Naive thymus-derived CD4-positive, alpha-beta T cell (primary cell): ENCODE measurements at regions not wholly inside any gene's neighbourhood (a gene's known extent, or its start where the extent isn't known, plus 50 kb on each side); places are given as distances from the start of the nearest gene placed in this dataset.

Experiments used
- ATAC-seq: fragments of 150-1000 bp; cut with Tn5 transposase; 2 replicates; pipeline ENCODE4 v1.10.0; 2021; ENCODE audit warnings: mild to moderate bottlenecking, moderate library complexity
- CTCF ChIA-PET: fragments of 350-600 bp; sonication (Branson Sonifier 250); formaldehyde crosslinking; loops from one replicate; lab custom pipeline; 2021; ENCODE audit warnings: antibody characterized with exemption; lab: Charles Lee
- POLR2A ChIA-PET: fragments of 350-600 bp; sonication (Branson Sonifier 250); formaldehyde crosslinking; loops from one replicate; lab custom pipeline; 2021; ENCODE audit warnings: antibody characterized with exemption, inconsistent platforms; lab: Charles Lee
- DNase-seq, 9 donors: peaks; one replicate each; pipeline versions ENCODE4 v3.0.0 to v3.0.0-alpha.2; 2020 to 2022; ENCODE audit warnings: mixed read lengths in 1 of 9
- H3K27ac ChIP-seq: one replicate; pipeline ENCODE4 v1.7.0; 2013; ENCODE audit warnings: mild to moderate bottlenecking, low read depth, low read length, moderate library complexity
- H3K27me3 ChIP-seq, 2 donors: one replicate each; pipeline ENCODE4 v1.7.0; 2013; ENCODE audit warnings: low read length in 2 of 2, mild to moderate bottlenecking in 2 of 2, moderate library complexity in 2 of 2; ENCODE audit not compliant: control insufficient read depth in 2 of 2, insufficient read depth in 2 of 2
- H3K36me3 ChIP-seq, 3 experiments: 1 replicate in 2 of 3; 2 replicates in 1 of 3; pipeline ENCODE4 v1.7.0; 2013; ENCODE audit warnings: low read length in 3 of 3, mild to moderate bottlenecking in 3 of 3, moderate library complexity in 1 of 3; ENCODE audit not compliant: insufficient read depth in 3 of 3, control insufficient read depth in 2 of 3
- H3K4me1 ChIP-seq, 2 donors: one replicate each; pipeline ENCODE4 v1.7.0; 2013; ENCODE audit warnings: low read length in 2 of 2, mild to moderate bottlenecking in 2 of 2, moderate library complexity in 1 of 2; ENCODE audit not compliant: control insufficient read depth in 2 of 2, insufficient read depth in 2 of 2
- H3K4me3 ChIP-seq: 2 replicates; pipeline ENCODE4 v1.7.0; 2013; ENCODE audit warnings: mild to moderate bottlenecking, low read length
- H3K9me3 ChIP-seq, 3 experiments: 1 replicate in 2 of 3; 2 replicates in 1 of 3; pipeline ENCODE4 v1.7.0; 2013; ENCODE audit warnings: low read length in 3 of 3; ENCODE audit not compliant: control insufficient read depth in 2 of 3
- H3K27ac Mint-ChIP-seq, 9 donors: one replicate each; pipeline ENCODE4 v1.8.0; 2020 to 2022; ENCODE audit warnings: mixed read lengths in 9 of 9, mild to moderate bottlenecking in 8 of 9, moderate library complexity in 5 of 9, inconsistent platforms in 2 of 9
- H3K27me3 Mint-ChIP-seq, 5 donors: one replicate each; pipeline ENCODE4 v1.8.0; 2021 to 2022; ENCODE audit warnings: mixed read lengths in 5 of 5, mild to moderate bottlenecking in 1 of 5
- H3K36me3 Mint-ChIP-seq, 5 donors: one replicate each; pipeline ENCODE4 v1.8.0; 2020 to 2022; ENCODE audit warnings: mixed read lengths in 5 of 5, mild to moderate bottlenecking in 3 of 5, inconsistent platforms in 1 of 5
- H3K4me1 Mint-ChIP-seq, 7 donors: one replicate each; pipeline ENCODE4 v1.8.0; 2020 to 2022; ENCODE audit warnings: mixed read lengths in 7 of 7, mild to moderate bottlenecking in 3 of 7, inconsistent platforms in 1 of 7
- H3K4me3 Mint-ChIP-seq, 10 donors: one replicate each; pipeline ENCODE4 v1.8.0; 2020 to 2022; ENCODE audit warnings: mild to moderate bottlenecking in 10 of 10, mixed read lengths in 10 of 10, moderate library complexity in 6 of 10, inconsistent platforms in 2 of 10
- H3K9me3 Mint-ChIP-seq, 11 donors: one replicate each; pipeline ENCODE4 v1.8.0; 2020 to 2022; ENCODE audit warnings: mixed read lengths in 11 of 11, mild to moderate bottlenecking in 4 of 11, inconsistent platforms in 1 of 11, moderate library complexity in 1 of 11
- intact Hi-C, 2 donors: fragments of 100-400 bp; cut with micrococcal nuclease; formaldehyde crosslinking; loops; one replicate each; pipeline ENCODE4 v1.15.1; 2023

- Histone ChIP-seq H3K27ac (peak overlapping the region; percentile 33), H3K9me3 (no peaks in the 10 kb centered on the region), H3K4me3 (peak overlapping the region; percentile 30), H3K36me3 (no peaks in the 10 kb centered on the region), H3K27me3 (no peaks in the 10 kb centered on the region), H3K4me1 (peaks cover 0 to 13% of the 10 kb centered on the region in 2 donors)
- peak; percentile 64 for ATAC-seq
- intact Hi-C loops, result loop anchor here in 1 of 2 donors (2.0 to 5.0 kb wide), 2 partner anchors 16 to 65 kb away; no protein-coding TSS in a partner anchor
- Mint-ChIP-seq H3K4me1 (peaks cover 15 to 61% (median 52%) of the 10 kb centered on the region in 7 donors), H3K27me3 (no peaks in the 10 kb centered on the region), H3K9me3 (peaks cover 0 to 6% (median 0%) of the 10 kb centered on the region in 11 donors), H3K36me3 (peaks cover 0 to 18% (median 0%) of the 10 kb centered on the region in 5 donors), H3K4me3 (peak overlapping the region in 8 of 10 donors; percentile 29 to 75 (median 52)), H3K27ac (peak overlapping the region; percentile 40 to 92 (median 79))
- DNase-seq, result peak in 7 of 9 donors; percentile 34 to 69 (median 42)
- POLR2A ChIA-PET, result interaction anchor here (0.8 to 1.9 kb wide), 4 partner anchors 9 to 26 kb away, joined by 3 to 10 read pairs (median 6); no protein-coding TSS in a partner anchor
- CTCF ChIA-PET, result interaction anchor here (1.4 kb wide), 1 partner anchor 18 kb away, joined by 3 read pairs; no protein-coding TSS in a partner anchor
These were observed 526.0 kb downstream of the MID1IP1 start for GRCh38 chrX:39327255-39327654.

- POLR2A ChIA-PET, result interaction anchor here (0.6 to 1.9 kb wide), 5 partner anchors 9 to 41 kb away, joined by 3 to 10 read pairs (median 4); no protein-coding TSS in a partner anchor
- intact Hi-C loops, result loop anchor here in 1 of 2 donors (2.0 to 5.0 kb wide), 2 partner anchors 17 to 65 kb away; no protein-coding TSS in a partner anchor
- H3K9me3 ChIP-seq, result no peaks in the 10 kb centered on the region
- Mint-ChIP-seq H3K27me3 (no peaks in the 10 kb centered on the region), H3K4me3 (peak overlapping the region in 9 of 10 donors; percentile 25 to 65 (median 51)), H3K4me1 (peaks cover 15 to 65% (median 57%) of the 10 kb centered on the region in 7 donors), H3K36me3 (peaks cover 0 to 17% (median 0%) of the 10 kb centered on the region in 5 donors), H3K9me3 (peaks cover 0 to 6% (median 0%) of the 10 kb centered on the region in 11 donors), H3K27ac (peak overlapping the region; percentile 46 to 92 (median 79))
- CTCF ChIA-PET, result interaction anchor here (1.4 kb wide), 1 partner anchor 18 kb away, joined by 3 read pairs; no protein-coding TSS in a partner anchor
- DNase-seq (no peak), ATAC-seq (no peak)
- no peak overlapping the region for H3K4me3 ChIP-seq
- H3K4me1 ChIP-seq, result peaks cover 0 to 13% of the 10 kb centered on the region in 2 donors
- no peaks in the 10 kb centered on the region for H3K36me3 ChIP-seq
- H3K27ac ChIP-seq, result peak overlapping the region; percentile 33
- H3K27me3 ChIP-seq, result no peaks in the 10 kb centered on the region
These were observed 526.4 kb downstream of the MID1IP1 start for GRCh38 chrX:39327705-39328104.

- H3K4me1 ChIP-seq, result peaks cover 0 to 13% of the 10 kb centered on the region in 2 donors
- POLR2A ChIA-PET, result interaction anchor here (1.6 to 1.9 kb wide), 2 partner anchors 9 to 19 kb away, joined by 7 to 10 read pairs; no protein-coding TSS in a partner anchor
- H3K36me3 ChIP-seq, result no peaks in the 10 kb centered on the region
- no peak overlapping the region for H3K4me3 ChIP-seq
- DNase-seq, result no peak
- H3K27ac ChIP-seq, result no peak overlapping the region
- H3K27me3 ChIP-seq, result no peaks in the 10 kb centered on the region
- H3K27ac Mint-ChIP-seq, result peak overlapping the region in 6 of 9 donors; percentile 9 to 92 (median 56)
- CTCF ChIA-PET, result no interaction called here
- no peaks in the 10 kb centered on the region for H3K27me3 Mint-ChIP-seq
- no peak for ATAC-seq
- peaks cover 0 to 14% (median 0%) of the 10 kb centered on the region in 5 donors for H3K36me3 Mint-ChIP-seq
- intact Hi-C loops, result loop anchor here in 1 of 2 donors (5.0 kb wide), 1 partner anchor 66 kb away; no protein-coding TSS in a partner anchor
- H3K4me1 Mint-ChIP-seq, result peaks cover 16 to 69% (median 57%) of the 10 kb centered on the region in 7 donors
- H3K9me3 Mint-ChIP-seq, result peaks cover 0 to 6% (median 0%) of the 10 kb centered on the region in 11 donors
- peak overlapping the region in 1 of 10 donors; percentile 65 for H3K4me3 Mint-ChIP-seq
- no peaks in the 10 kb centered on the region for H3K9me3 ChIP-seq
These were observed 527.4 kb downstream of the MID1IP1 start for GRCh38 chrX:39328661-39329060.

GRCh38 chrX:39331082-39331704, 529.9 kb downstream of the MID1IP1 start:
- Mint-ChIP-seq H3K4me1 (peaks cover 17 to 76% (median 66%) of the 10 kb centered on the region in 7 donors), H3K36me3 (peaks cover 0 to 14% (median 0%) of the 10 kb centered on the region in 5 donors), H3K4me3 (peak overlapping the region in 2 of 10 donors; percentile 3 to 7), H3K27me3 (no peaks in the 10 kb centered on the region), H3K27ac (peak overlapping the region in 7 of 9 donors; percentile 27 to 92 (median 64)), H3K9me3 (peaks cover 0 to 4% (median 0%) of the 10 kb centered on the region in 11 donors)
- H3K27me3 ChIP-seq, result no peaks in the 10 kb centered on the region
- no peak for ATAC-seq
- ChIA-PET POLR2A (no interaction called here), CTCF (interaction anchor here (0.5 to 0.7 kb wide), 2 partner anchors 247 to 936 kb away, joined by 3 read pairs; no protein-coding TSS in a partner anchor)
- H3K4me1 ChIP-seq, result peaks cover 0 to 21% of the 10 kb centered on the region in 2 donors
- no peak overlapping the region for H3K4me3 ChIP-seq
- peak in 1 of 9 donors; percentile 10 for DNase-seq
- intact Hi-C loops, result loop anchor here in 1 of 2 donors (10.0 kb wide), 1 partner anchor 164 kb away; no protein-coding TSS in a partner anchor
- H3K9me3 ChIP-seq, result no peaks in the 10 kb centered on the region
- H3K36me3 ChIP-seq, result no peaks in the 10 kb centered on the region
- H3K27ac ChIP-seq, result no peak overlapping the region

- ATAC-seq, result no peak
- peaks cover 0 to 2% (median 0%) of the 10 kb centered on the region in 11 donors for H3K9me3 Mint-ChIP-seq
- H3K27me3 Mint-ChIP-seq, result no peaks in the 10 kb centered on the region
- Histone ChIP-seq H3K9me3 (no peaks in the 10 kb centered on the region), H3K4me1 (peaks cover 16 to 27% of the 10 kb centered on the region in 2 donors), H3K27ac (no peak overlapping the region), H3K27me3 (no peaks in the 10 kb centered on the region), H3K4me3 (no peak overlapping the region), H3K36me3 (no peaks in the 10 kb centered on the region)
- H3K4me1 Mint-ChIP-seq, result peaks cover 14 to 71% (median 61%) of the 10 kb centered on the region in 7 donors
- no peak for DNase-seq
- H3K4me3 Mint-ChIP-seq, result no peak overlapping the region
- H3K36me3 Mint-ChIP-seq, result peaks cover 0 to 14% (median 0%) of the 10 kb centered on the region in 5 donors
- intact Hi-C loops, result loop anchor here in 1 of 2 donors (10.0 kb wide), 1 partner anchor 161 kb away; no protein-coding TSS in a partner anchor
- POLR2A ChIA-PET, result interaction anchor here (0.7 to 1.1 kb wide), 5 partner anchors 18 to 234 kb away, joined by 3 to 12 read pairs (median 3); no protein-coding TSS in a partner anchor
- CTCF ChIA-PET, result interaction anchor here (0.9 to 1.4 kb wide), 2 partner anchors 22 to 72 kb away, joined by 4 to 8 read pairs; no protein-coding TSS in a partner anchor
- peak overlapping the region in 4 of 9 donors; percentile 5 to 84 (median 42) for H3K27ac Mint-ChIP-seq
These were observed 532.2 kb downstream of the MID1IP1 start for GRCh38 chrX:39333451-39333850.
